ENCODE measurements at regions not wholly inside any gene's neighbourhood (a gene's known extent, or its start where the extent isn't known, plus 50 kb on each side); places are given as distances from the start of the nearest gene placed in this dataset.

- Histone ChIP-seq H3K4me1 (no peaks in the 10 kb centered on the region), H3K9me3 (no peaks in the 10 kb centered on the region), H3K4me3 (no peak overlapping the region), H3K27ac (no peak overlapping the region), H3K27me3 (no peaks in the 10 kb centered on the region), H3K36me3 (no peaks in the 10 kb centered on the region)
- TF ChIP-seq EP300 (IDR thresholded peaks at IDR 0.05) (no peak), CTCF (IDR thresholded peaks at IDR 0.05) (no peak), POLR2A (IDR thresholded peaks at IDR 0.05) (no peak)
- WGBS, 2 donors = 64 to 71% methylated on average over 2 of the region's 2 CpGs
- DNase-seq (ENCODE audit: low spot score in 2 of 2) = no peak
Measured at GRCh38 chr13:64884976-64885375, 2345.2 kb downstream of the PCDH9 start.

- Histone ChIP-seq H3K4me1 (no peaks in the 10 kb centered on the region), H3K36me3 (no peaks in the 10 kb centered on the region), H3K4me3 (no peak overlapping the region), H3K27ac (no peak overlapping the region), H3K9me3 (no peaks in the 10 kb centered on the region), H3K27me3 (no peaks in the 10 kb centered on the region)
- 73 to 74% methylated on average over 3 of the region's 3 CpGs for WGBS, 2 donors
- no peak for DNase-seq (ENCODE audit: low spot score in 2 of 2)
- TF ChIP-seq EP300 (IDR thresholded peaks at IDR 0.05) (no peak), CTCF (IDR thresholded peaks at IDR 0.05) (no peak), POLR2A (IDR thresholded peaks at IDR 0.05) (no peak)
Measured at GRCh38 chr13:64877176-64877575, 2353.0 kb downstream of the PCDH9 start.

- peaks cover 0 to 9% (median 0%) of the 10 kb centered on the region in 4 donors for H3K9me3 ChIP-seq
- no peak overlapping the region for H3K27ac ChIP-seq
- DNase-seq (ENCODE audit: low spot score in 2 of 2) = no peak
- H3K36me3 ChIP-seq = no peaks in the 10 kb centered on the region
- TF ChIP-seq EP300 (IDR thresholded peaks at IDR 0.05) (no peak), CTCF (IDR thresholded peaks at IDR 0.05) (no peak), POLR2A (IDR thresholded peaks at IDR 0.05) (no peak)
- H3K4me1 ChIP-seq = no peaks in the 10 kb centered on the region
- 67 to 75% methylated on average over 5 of the region's 5 CpGs for WGBS, 2 donors
- no peak overlapping the region for H3K4me3 ChIP-seq
- no peaks in the 10 kb centered on the region for H3K27me3 ChIP-seq
Measured at GRCh38 chr13:64871742-64872141, 2358.4 kb downstream of the PCDH9 start.

- no peaks in the 10 kb centered on the region for H3K4me1 ChIP-seq
- DNase-seq (ENCODE audit: low spot score in 2 of 2) = no peak
- WGBS, 2 donors = 83 to 91% methylated on average over 3 of the region's 3 CpGs
- no peak overlapping the region for H3K4me3 ChIP-seq
- H3K27ac ChIP-seq = no peak overlapping the region
- TF ChIP-seq CTCF (IDR thresholded peaks at IDR 0.05) (no peak), POLR2A (IDR thresholded peaks at IDR 0.05) (no peak), EP300 (IDR thresholded peaks at IDR 0.05) (no peak)
- H3K9me3 ChIP-seq = peaks cover 0 to 9% (median 0%) of the 10 kb centered on the region in 4 donors
- H3K36me3 ChIP-seq = no peaks in the 10 kb centered on the region
- no peaks in the 10 kb centered on the region for H3K27me3 ChIP-seq
Measured at GRCh38 chr13:64869539-64869938, 2360.6 kb downstream of the PCDH9 start.

- peaks cover 0 to 14% (median 0%) of the 10 kb centered on the region in 4 donors for H3K9me3 ChIP-seq
- no peaks in the 10 kb centered on the region for H3K27me3 ChIP-seq
- no peaks in the 10 kb centered on the region for H3K4me1 ChIP-seq
- 80 to 83% methylated on average over 2 of the region's 2 CpGs for whole genome bisulfite sequencing, 2 donors
- TF ChIP-seq POLR2A (IDR thresholded peaks at IDR 0.05) = no peak
- no peak for TF ChIP-seq CTCF (IDR thresholded peaks at IDR 0.05)
- no peak for TF ChIP-seq EP300 (IDR thresholded peaks at IDR 0.05)
- H3K4me3 ChIP-seq = no peak overlapping the region
- H3K27ac ChIP-seq = no peak overlapping the region
- no peaks in the 10 kb centered on the region for H3K36me3 ChIP-seq
- no peak for DNase-seq (ENCODE audit: low spot score in 2 of 2)
Measured at GRCh38 chr13:64867856-64868255, 2362.3 kb downstream of the PCDH9 start.
